OCI-LY7 (cell line): ENCODE measurements at regions not wholly inside any gene's neighbourhood (a gene's known extent, or its start where the extent isn't known, plus 50 kb on each side); places are given as distances from the start of the nearest gene placed in this dataset.

Experiments
- BruUV-seq: library from RNA; stranded (reverse); fragments of 400-500 nt; replicated peaks from 2 replicates; lab custom pipeline; 2021; lab: Mats Ljungman, UMichigan
- CTCF ChIA-PET: fragments of 300-600 bp; sonication (Branson Sonifier 250); formaldehyde crosslinking; loops from one replicate; lab custom pipeline; 2022; ENCODE audit warnings: antibody characterized with exemption; ENCODE audit not compliant: unreplicated experiment; lab: Charles Lee
- POLR2A ChIA-PET: fragments of 300-600 bp; sonication (Branson Sonifier 250); formaldehyde crosslinking; loops from one replicate; lab custom pipeline; 2022; ENCODE audit warnings: antibody characterized with exemption; lab: Charles Lee
- DNase-seq: peaks from one replicate; pipeline ENCODE4 v3.0.0-alpha.2; 2015; ENCODE audit warnings: low spot score
- H2AFZ ChIP-seq: fragments of 200-600 bp; sonication (generic), shearing (Covaris generic); 2 replicates; pipeline ENCODE4 v1.6.1; 2014; ENCODE audit warnings: mild to moderate bottlenecking, antibody characterized with exemption, low read length, moderate library complexity
- H3K27ac ChIP-seq: fragments of 200-600 bp; sonication (generic); 2 replicates; pipeline ENCODE4 v1.5.1; 2014; ENCODE audit warnings: mixed run types, low read depth, mild to moderate bottlenecking, moderate library complexity, low read length, inconsistent platforms; ENCODE audit not compliant: poor library complexity, severe bottlenecking
- H3K36me3 ChIP-seq: fragments of 200-600 bp; sonication (generic); 2 replicates; pipeline ENCODE4 v1.6.1; 2014; ENCODE audit warnings: mild to moderate bottlenecking, antibody characterized with exemption, low read length, moderate library complexity, mixed read lengths; ENCODE audit not compliant: insufficient read depth
- H3K4me1 ChIP-seq: fragments of 200-600 bp; sonication (generic); 2 replicates; pipeline ENCODE4 v1.5.1; 2014; ENCODE audit warnings: mild to moderate bottlenecking, low read length; ENCODE audit not compliant: insufficient read depth, poor library complexity, severe bottlenecking
- H3K4me2 ChIP-seq: fragments of 200-600 bp; sonication (generic); 2 replicates; pipeline ENCODE4 v1.6.1; 2014; ENCODE audit warnings: mild to moderate bottlenecking, low read length
- H3K4me3 ChIP-seq: fragments of 200-600 bp; sonication (generic); 2 replicates; pipeline ENCODE4 v1.5.1; 2014; ENCODE audit warnings: mild to moderate bottlenecking, low read depth, low read length; ENCODE audit not compliant: poor library complexity, severe bottlenecking
- H3K79me2 ChIP-seq: fragments of 200-600 bp; sonication (generic); 2 replicates; pipeline ENCODE4 v1.6.1; 2016; ENCODE audit warnings: low read depth, mild to moderate bottlenecking, low read length, moderate library complexity, mixed read lengths; ENCODE audit not compliant: insufficient read depth
- H3K9me2 ChIP-seq: fragments of 200-600 bp; sonication (generic); 2 replicates; pipeline ENCODE4 v1.6.1; 2016; ENCODE audit warnings: mild to moderate bottlenecking, low read length, mixed read lengths; ENCODE audit not compliant: insufficient read depth
- H3K9me3 ChIP-seq: fragments of 200-600 bp; sonication (generic); 2 replicates; pipeline ENCODE4 v1.6.1; 2014; ENCODE audit warnings: mild to moderate bottlenecking, mixed run types, low read length, mixed read lengths
- H4K20me1 ChIP-seq: fragments of 200-600 bp; sonication (generic); 2 replicates; pipeline ENCODE4 v1.6.1; 2014; ENCODE audit warnings: mild to moderate bottlenecking, antibody characterized with exemption, low read length, moderate library complexity, mixed read lengths; ENCODE audit not compliant: insufficient read depth
- EZH2phosphoT487 ChIP-seq: fragments of 200-600 bp; sonication (generic); IDR thresholded peaks from 2 replicates; pipeline ENCODE4 v1.6.1; 2018; ENCODE audit warnings: low read depth, borderline replicate concordance, mild to moderate bottlenecking, mixed run types, antibody characterized with exemption, low read length, moderate library complexity, mixed read lengths
- intact Hi-C: fragments of 100-400 bp; cut with micrococcal nuclease; formaldehyde crosslinking; loops from one replicate; pipeline ENCODE4 v1.10.0; 2022; ENCODE audit not compliant: unreplicated experiment
- TF ChIP-seq, protein P1 (sequence below): fragments of 200-600 bp; sonication (generic); conservative IDR thresholded peaks from 2 replicates; pipeline ENCODE4 v1.5.1; 2014; ENCODE audit warnings: mild to moderate bottlenecking, antibody characterized with exemption, low read length, moderate library complexity, mixed read lengths

DNA sequence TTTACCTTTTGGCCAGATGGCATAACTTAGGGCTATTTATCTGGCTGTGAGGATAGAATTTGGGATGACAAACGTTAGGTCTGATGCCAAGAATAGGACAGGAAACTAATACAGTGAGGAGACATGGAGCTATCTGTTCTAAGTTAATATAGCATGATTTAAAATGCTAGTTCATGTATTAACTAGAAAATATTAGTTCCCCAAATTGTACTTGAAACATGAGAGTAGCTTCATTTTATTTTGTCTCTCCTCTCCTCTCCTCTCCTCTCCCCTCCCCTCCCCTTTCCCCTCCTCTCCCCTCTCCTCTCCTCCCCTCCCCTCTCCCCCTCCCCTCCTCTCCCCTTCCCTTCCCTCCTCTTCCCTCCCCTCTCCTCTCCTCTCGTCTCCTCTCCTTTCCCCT is 101.1 kb upstream of the MYO16 start:
- no peak for TF ChIP-seq EZH2phosphoT487
- no TSS peak for BruUV-seq
- no peaks in the 10 kb centered on the region for H3K79me2 ChIP-seq
- intact Hi-C loops, result no loop called here
- no peak overlapping the region for H3K4me3 ChIP-seq
- no peaks in the 10 kb centered on the region for H3K9me2 ChIP-seq
- H2AFZ ChIP-seq, result no peak overlapping the region
- no peak overlapping the region for H3K4me2 ChIP-seq
- no peaks in the 10 kb centered on the region for H3K4me1 ChIP-seq
- H3K36me3 ChIP-seq, result no peaks in the 10 kb centered on the region
- POLR2A ChIA-PET, result no interaction called here
- H3K9me3 ChIP-seq, result no peaks in the 10 kb centered on the region
- CTCF ChIA-PET, result no interaction called here
- no peak for DNase-seq
- no peaks in the 10 kb centered on the region for H4K20me1 ChIP-seq
- no peak overlapping the region for H3K27ac ChIP-seq

GRCh38 chr13:108533842-108534241 is 95.6 kb upstream of the MYO16 start:
- no peak for DNase-seq
- no peaks in the 10 kb centered on the region for H4K20me1 ChIP-seq
- intact Hi-C loops, result no loop called here
- H3K4me2 ChIP-seq, result no peak overlapping the region
- no TSS peak for BruUV-seq
- POLR2A ChIA-PET, result no interaction called here
- H3K4me1 ChIP-seq, result no peaks in the 10 kb centered on the region
- H3K9me2 ChIP-seq, result no peaks in the 10 kb centered on the region
- TF ChIP-seq, protein P1, sequence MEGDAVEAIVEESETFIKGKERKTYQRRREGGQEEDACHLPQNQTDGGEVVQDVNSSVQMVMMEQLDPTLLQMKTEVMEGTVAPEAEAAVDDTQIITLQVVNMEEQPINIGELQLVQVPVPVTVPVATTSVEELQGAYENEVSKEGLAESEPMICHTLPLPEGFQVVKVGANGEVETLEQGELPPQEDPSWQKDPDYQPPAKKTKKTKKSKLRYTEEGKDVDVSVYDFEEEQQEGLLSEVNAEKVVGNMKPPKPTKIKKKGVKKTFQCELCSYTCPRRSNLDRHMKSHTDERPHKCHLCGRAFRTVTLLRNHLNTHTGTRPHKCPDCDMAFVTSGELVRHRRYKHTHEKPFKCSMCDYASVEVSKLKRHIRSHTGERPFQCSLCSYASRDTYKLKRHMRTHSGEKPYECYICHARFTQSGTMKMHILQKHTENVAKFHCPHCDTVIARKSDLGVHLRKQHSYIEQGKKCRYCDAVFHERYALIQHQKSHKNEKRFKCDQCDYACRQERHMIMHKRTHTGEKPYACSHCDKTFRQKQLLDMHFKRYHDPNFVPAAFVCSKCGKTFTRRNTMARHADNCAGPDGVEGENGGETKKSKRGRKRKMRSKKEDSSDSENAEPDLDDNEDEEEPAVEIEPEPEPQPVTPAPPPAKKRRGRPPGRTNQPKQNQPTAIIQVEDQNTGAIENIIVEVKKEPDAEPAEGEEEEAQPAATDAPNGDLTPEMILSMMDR, result no peak
- TF ChIP-seq EZH2phosphoT487, result no peak
- no peak overlapping the region for H2AFZ ChIP-seq
- CTCF ChIA-PET, result no interaction called here
- no peaks in the 10 kb centered on the region for H3K79me2 ChIP-seq
- no peak overlapping the region for H3K4me3 ChIP-seq
- no peaks in the 10 kb centered on the region for H3K9me3 ChIP-seq
- no peaks in the 10 kb centered on the region for H3K36me3 ChIP-seq
- H3K27ac ChIP-seq, result no peak overlapping the region

- H3K4me2 ChIP-seq, result no peak overlapping the region
- no peak overlapping the region for H2AFZ ChIP-seq
- intact Hi-C loops, result no loop called here
- no peak overlapping the region for H3K4me3 ChIP-seq
- CTCF ChIA-PET, result no interaction called here
- no peaks in the 10 kb centered on the region for H3K4me1 ChIP-seq
- no peaks in the 10 kb centered on the region for H3K9me3 ChIP-seq
- TF ChIP-seq, protein P1, result no peak
- no peak for TF ChIP-seq EZH2phosphoT487
- no TSS peak for BruUV-seq
- H4K20me1 ChIP-seq, result no peaks in the 10 kb centered on the region
- H3K36me3 ChIP-seq, result no peaks in the 10 kb centered on the region
- H3K9me2 ChIP-seq, result no peaks in the 10 kb centered on the region
- POLR2A ChIA-PET, result no interaction called here
- no peaks in the 10 kb centered on the region for H3K79me2 ChIP-seq
- no peak overlapping the region for H3K27ac ChIP-seq
- no peak for DNase-seq
Observed at GRCh38 chr13:108534728-108535127, 94.7 kb upstream of the MYO16 start.
